Endothelial cell (in vitro differentiated cells): ENCODE measurements at regions not wholly inside any gene's neighbourhood (a gene's known extent, or its start where the extent isn't known, plus 50 kb on each side); places are given as distances from the start of the nearest gene placed in this dataset.

Source experiments
- DNase-seq: peaks from one replicate; pipeline ENCODE4 v3.0.0; 2021; ENCODE audit warnings: low spot score
- H3K27ac Mint-ChIP-seq: one replicate; pipeline ENCODE4 v1.8.0; 2021; ENCODE audit warnings: mixed read lengths, inconsistent platforms; ENCODE audit not compliant: unreplicated experiment
- H3K27me3 Mint-ChIP-seq: one replicate; pipeline ENCODE4 v1.8.0; 2021; ENCODE audit warnings: mild to moderate bottlenecking, moderate library complexity, mixed read lengths, inconsistent platforms; ENCODE audit not compliant: unreplicated experiment
- H3K36me3 Mint-ChIP-seq: one replicate; pipeline ENCODE4 v1.8.0; 2021; ENCODE audit warnings: mild to moderate bottlenecking, low read depth, mixed read lengths, inconsistent platforms; ENCODE audit not compliant: unreplicated experiment
- H3K4me1 Mint-ChIP-seq: one replicate; pipeline ENCODE4 v1.8.0; 2021; ENCODE audit warnings: mild to moderate bottlenecking, mixed read lengths, inconsistent platforms; ENCODE audit not compliant: unreplicated experiment
- H3K4me3 Mint-ChIP-seq: one replicate; pipeline ENCODE4 v1.8.0; 2021; ENCODE audit warnings: mild to moderate bottlenecking, mixed read lengths, inconsistent platforms; ENCODE audit not compliant: unreplicated experiment
- H3K9me3 Mint-ChIP-seq: one replicate; pipeline ENCODE4 v1.8.0; 2021; ENCODE audit warnings: mixed read lengths, inconsistent platforms; ENCODE audit not compliant: unreplicated experiment
- TF ChIP-seq, protein P1 (sequence below): fragments of 200-600 bp; sonication (generic); IDR thresholded peaks from one replicate; pipeline ENCODE4 v1.5.0; 2021; ENCODE audit warnings: antibody characterized with exemption; ENCODE audit not compliant: unreplicated experiment

DNA sequence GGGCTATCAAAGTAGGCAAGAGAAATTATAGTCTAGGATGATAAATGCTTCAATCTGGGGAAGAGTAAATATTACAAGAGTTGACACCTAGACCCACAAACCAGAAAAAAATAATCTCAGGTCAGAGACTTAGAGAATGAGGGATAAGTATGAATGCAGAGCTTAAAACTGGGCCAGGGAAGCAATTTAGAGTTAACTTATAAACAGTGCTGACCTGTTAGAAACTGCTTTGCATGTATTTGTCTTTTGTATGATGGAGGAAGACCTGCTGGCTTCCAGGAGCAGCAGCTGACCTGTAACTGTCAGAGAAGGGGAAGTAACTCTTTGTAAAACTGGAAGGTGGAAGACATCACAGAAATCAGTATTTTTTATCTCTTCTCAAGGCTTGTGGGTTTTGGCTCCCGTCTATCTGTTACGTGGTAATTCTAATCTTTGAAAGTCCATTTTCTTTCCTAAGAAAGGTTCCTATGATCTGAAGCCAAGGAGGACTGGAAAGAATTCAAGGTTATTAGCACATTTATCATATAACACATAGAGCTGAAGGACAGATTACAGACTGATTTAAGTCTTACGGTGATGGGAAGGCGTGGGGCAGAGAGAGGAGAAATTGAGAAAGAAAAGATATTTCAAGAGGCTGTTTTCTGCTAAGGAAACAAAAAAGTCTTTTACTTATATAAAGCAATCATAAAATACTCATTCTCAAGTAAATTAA is 114.7 kb upstream of the ADAMTS19 start:
- Mint-ChIP-seq H3K36me3 (no peaks in the 10 kb centered on the region), H3K27me3 (no peaks in the 10 kb centered on the region), H3K4me3 (no peak overlapping the region), H3K9me3 (no peaks in the 10 kb centered on the region), H3K27ac (no peak overlapping the region), H3K4me1 (peaks cover 5% of the 10 kb centered on the region)
- no peak for DNase-seq
- TF ChIP-seq, protein P1, sequence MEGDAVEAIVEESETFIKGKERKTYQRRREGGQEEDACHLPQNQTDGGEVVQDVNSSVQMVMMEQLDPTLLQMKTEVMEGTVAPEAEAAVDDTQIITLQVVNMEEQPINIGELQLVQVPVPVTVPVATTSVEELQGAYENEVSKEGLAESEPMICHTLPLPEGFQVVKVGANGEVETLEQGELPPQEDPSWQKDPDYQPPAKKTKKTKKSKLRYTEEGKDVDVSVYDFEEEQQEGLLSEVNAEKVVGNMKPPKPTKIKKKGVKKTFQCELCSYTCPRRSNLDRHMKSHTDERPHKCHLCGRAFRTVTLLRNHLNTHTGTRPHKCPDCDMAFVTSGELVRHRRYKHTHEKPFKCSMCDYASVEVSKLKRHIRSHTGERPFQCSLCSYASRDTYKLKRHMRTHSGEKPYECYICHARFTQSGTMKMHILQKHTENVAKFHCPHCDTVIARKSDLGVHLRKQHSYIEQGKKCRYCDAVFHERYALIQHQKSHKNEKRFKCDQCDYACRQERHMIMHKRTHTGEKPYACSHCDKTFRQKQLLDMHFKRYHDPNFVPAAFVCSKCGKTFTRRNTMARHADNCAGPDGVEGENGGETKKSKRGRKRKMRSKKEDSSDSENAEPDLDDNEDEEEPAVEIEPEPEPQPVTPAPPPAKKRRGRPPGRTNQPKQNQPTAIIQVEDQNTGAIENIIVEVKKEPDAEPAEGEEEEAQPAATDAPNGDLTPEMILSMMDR = no peak

- Mint-ChIP-seq H3K4me3 (no peak overlapping the region), H3K9me3 (no peaks in the 10 kb centered on the region), H3K27ac (no peak overlapping the region), H3K4me1 (no peaks in the 10 kb centered on the region), H3K36me3 (no peaks in the 10 kb centered on the region), H3K27me3 (no peaks in the 10 kb centered on the region)
- no peak for DNase-seq
- TF ChIP-seq, protein P1 = no peak
These were observed 103.3 kb upstream of the ADAMTS19 start for GRCh38 chr5:129356846-129357245.

GRCh38 chr5:129358069-129358468 is 102.0 kb upstream of the ADAMTS19 start:
- H3K4me1 Mint-ChIP-seq = no peaks in the 10 kb centered on the region
- H3K9me3 Mint-ChIP-seq = no peaks in the 10 kb centered on the region
- H3K27ac Mint-ChIP-seq = no peak overlapping the region
- no peak for DNase-seq
- H3K4me3 Mint-ChIP-seq = no peak overlapping the region
- TF ChIP-seq, protein P1 = no peak
- H3K27me3 Mint-ChIP-seq = no peaks in the 10 kb centered on the region
- no peaks in the 10 kb centered on the region for H3K36me3 Mint-ChIP-seq

- H3K4me1 Mint-ChIP-seq = no peaks in the 10 kb centered on the region
- TF ChIP-seq, protein P1 = no peak
- no peaks in the 10 kb centered on the region for H3K9me3 Mint-ChIP-seq
- H3K4me3 Mint-ChIP-seq = no peak overlapping the region
- no peaks in the 10 kb centered on the region for H3K27me3 Mint-ChIP-seq
- H3K36me3 Mint-ChIP-seq = no peaks in the 10 kb centered on the region
- no peak for DNase-seq
- H3K27ac Mint-ChIP-seq = no peak overlapping the region
These were observed 100.6 kb upstream of the ADAMTS19 start for GRCh38 chr5:129359450-129359849.

GRCh38 chr5:129361441-129362025 is 98.6 kb upstream of the ADAMTS19 start:
- no peaks in the 10 kb centered on the region for H3K36me3 Mint-ChIP-seq
- H3K9me3 Mint-ChIP-seq = no peaks in the 10 kb centered on the region
- H3K27ac Mint-ChIP-seq = no peak overlapping the region
- H3K27me3 Mint-ChIP-seq = no peaks in the 10 kb centered on the region
- no peak overlapping the region for H3K4me3 Mint-ChIP-seq
- DNase-seq = no peak
- no peaks in the 10 kb centered on the region for H3K4me1 Mint-ChIP-seq
- TF ChIP-seq, protein P1 = peak; percentile 80
